OCI-LY3 (cell line): ENCODE measurements at regions not wholly inside any gene's neighbourhood (a gene's known extent, or its start where the extent isn't known, plus 50 kb on each side); places are given as distances from the start of the nearest gene placed in this dataset.

Experiments
- CTCF ChIP-seq: fragments of 200-600, 300-600 bp; sonication (generic); IDR thresholded peaks from 2 replicates; pipeline ENCODE4 v1.5.1; 2014; ENCODE audit warnings: antibody characterized with exemption, low read length, low read depth
- EZH2phosphoT487 ChIP-seq: fragments of 200-600 bp; shearing (Covaris generic); IDR thresholded peaks from 2 replicates; pipeline ENCODE4 v1.6.1; 2018; ENCODE audit warnings: antibody characterized with exemption, mixed run types, low read depth

- no peak for TF ChIP-seq CTCF
- TF ChIP-seq EZH2phosphoT487 = no peak
Measured at GRCh38 chr1:100612540-100612939, 74.6 kb downstream of the GPR88 start.
